ENCODE measurements at regions not wholly inside any gene's neighbourhood (a gene's known extent, or its start where the extent isn't known, plus 50 kb on each side); places are given as distances from the start of the nearest gene placed in this dataset.

- TF ChIP-seq REST (IDR thresholded peaks at IDR 0.05; ENCODE audit: low read depth) (no peak), POLR2A (IDR thresholded peaks at IDR 0.05; ENCODE audit: borderline replicate concordance, extremely low read depth, insufficient read depth, insufficient read length) (no peak), CTCF (IDR thresholded peaks at IDR 0.05 in 2 of 3, conservative IDR thresholded peaks at IDR 0.05 in 1 of 3; ENCODE audit: borderline replicate concordance in 1 of 3, insufficient read depth in 1 of 3, low read depth in 2 of 3, low read length in 2 of 3) (no peak), EZH2phosphoT487 (IDR thresholded peaks at IDR 0.05; ENCODE audit: borderline replicate concordance) (no peak), JUND (IDR thresholded peaks at IDR 0.05) (no peak)
Observed at GRCh38 chr5:122612901-122613300, 162.0 kb upstream of the SNX2 start.
